ENCODE measurements at regions not wholly inside any gene's neighbourhood (a gene's known extent, or its start where the extent isn't known, plus 50 kb on each side); places are given as distances from the start of the nearest gene placed in this dataset.

DNA sequence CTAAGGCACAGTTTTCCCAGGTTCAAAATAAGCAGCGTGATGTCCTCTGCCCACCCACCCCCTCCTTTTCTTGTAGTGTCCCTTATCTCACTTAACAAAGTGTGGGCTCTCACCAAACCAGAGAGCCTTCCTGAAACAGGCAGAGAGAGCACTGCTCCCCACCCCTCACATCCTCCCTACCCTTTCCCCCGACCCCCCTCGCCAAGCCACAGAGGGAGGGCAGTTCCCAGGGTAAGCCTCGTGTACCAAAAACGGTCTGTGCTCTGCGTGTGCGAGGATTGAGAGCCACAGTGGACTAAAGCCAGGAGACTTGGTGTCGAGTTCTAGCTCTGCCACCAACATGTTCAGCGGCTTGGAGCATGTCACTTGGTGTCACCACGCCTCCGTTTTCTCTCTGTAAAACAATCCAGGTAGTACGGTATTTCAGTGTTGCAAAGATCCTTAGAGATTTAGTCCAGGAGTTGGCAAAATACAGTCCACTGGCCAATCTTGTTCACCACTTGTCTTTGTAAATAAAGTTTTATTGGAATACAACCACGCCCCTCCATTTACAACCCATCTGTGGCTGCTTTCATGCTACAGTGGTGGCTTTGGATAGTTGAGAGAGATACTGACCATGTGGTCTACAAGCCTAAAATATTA, 249.9 kb downstream of the OPA1 start:
- TF ChIP-seq ZNF596 (tag by site-specific recombination; IDR thresholded peaks at IDR 0.05) = no peak
- no peak for TF ChIP-seq ZNF433 (tag by site-specific recombination; IDR thresholded peaks at IDR 0.05; ENCODE audit: low read depth)
- TF ChIP-seq ZNF623 (tag by site-specific recombination; IDR thresholded peaks at IDR 0.05) = no peak
- TF ChIP-seq, protein P1, sequence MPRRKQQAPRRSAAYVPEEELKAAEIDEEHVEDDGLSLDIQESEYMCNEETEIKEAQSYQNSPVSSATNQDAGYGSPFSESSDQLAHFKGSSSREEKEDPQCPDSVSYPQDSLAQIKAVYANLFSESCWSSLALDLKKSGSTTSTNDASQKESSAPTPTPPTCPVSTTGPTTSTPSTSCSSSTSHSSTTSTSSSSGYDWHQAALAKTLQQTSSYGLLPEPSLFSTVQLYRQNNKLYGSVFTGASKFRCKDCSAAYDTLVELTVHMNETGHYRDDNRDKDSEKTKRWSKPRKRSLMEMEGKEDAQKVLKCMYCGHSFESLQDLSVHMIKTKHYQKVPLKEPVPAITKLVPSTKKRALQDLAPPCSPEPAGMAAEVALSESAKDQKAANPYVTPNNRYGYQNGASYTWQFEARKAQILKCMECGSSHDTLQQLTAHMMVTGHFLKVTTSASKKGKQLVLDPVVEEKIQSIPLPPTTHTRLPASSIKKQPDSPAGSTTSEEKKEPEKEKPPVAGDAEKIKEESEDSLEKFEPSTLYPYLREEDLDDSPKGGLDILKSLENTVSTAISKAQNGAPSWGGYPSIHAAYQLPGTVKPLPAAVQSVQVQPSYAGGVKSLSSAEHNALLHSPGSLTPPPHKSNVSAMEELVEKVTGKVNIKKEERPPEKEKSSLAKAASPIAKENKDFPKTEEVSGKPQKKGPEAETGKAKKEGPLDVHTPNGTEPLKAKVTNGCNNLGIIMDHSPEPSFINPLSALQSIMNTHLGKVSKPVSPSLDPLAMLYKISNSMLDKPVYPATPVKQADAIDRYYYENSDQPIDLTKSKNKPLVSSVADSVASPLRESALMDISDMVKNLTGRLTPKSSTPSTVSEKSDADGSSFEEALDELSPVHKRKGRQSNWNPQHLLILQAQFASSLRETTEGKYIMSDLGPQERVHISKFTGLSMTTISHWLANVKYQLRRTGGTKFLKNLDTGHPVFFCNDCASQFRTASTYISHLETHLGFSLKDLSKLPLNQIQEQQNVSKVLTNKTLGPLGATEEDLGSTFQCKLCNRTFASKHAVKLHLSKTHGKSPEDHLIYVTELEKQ (tag by site-specific recombination; IDR thresholded peaks at IDR 0.05; ENCODE audit: borderline replicate concordance) = no peak
- no peak for TF ChIP-seq ZFP3 (tag by site-specific recombination; IDR thresholded peaks at IDR 0.05; ENCODE audit: low read depth)
- no peak for TF ChIP-seq ZNF654 (tag by site-specific recombination; IDR thresholded peaks at IDR 0.05; ENCODE audit: low read depth)
- TF ChIP-seq, protein P2, sequence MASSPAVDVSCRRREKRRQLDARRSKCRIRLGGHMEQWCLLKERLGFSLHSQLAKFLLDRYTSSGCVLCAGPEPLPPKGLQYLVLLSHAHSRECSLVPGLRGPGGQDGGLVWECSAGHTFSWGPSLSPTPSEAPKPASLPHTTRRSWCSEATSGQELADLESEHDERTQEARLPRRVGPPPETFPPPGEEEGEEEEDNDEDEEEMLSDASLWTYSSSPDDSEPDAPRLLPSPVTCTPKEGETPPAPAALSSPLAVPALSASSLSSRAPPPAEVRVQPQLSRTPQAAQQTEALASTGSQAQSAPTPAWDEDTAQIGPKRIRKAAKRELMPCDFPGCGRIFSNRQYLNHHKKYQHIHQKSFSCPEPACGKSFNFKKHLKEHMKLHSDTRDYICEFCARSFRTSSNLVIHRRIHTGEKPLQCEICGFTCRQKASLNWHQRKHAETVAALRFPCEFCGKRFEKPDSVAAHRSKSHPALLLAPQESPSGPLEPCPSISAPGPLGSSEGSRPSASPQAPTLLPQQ (tag by site-specific recombination; IDR thresholded peaks at IDR 0.05) = no peak
- no peak for TF ChIP-seq SALL2 (tag by site-specific recombination; IDR thresholded peaks at IDR 0.05; ENCODE audit: borderline replicate concordance)
- TF ChIP-seq, protein P3, sequence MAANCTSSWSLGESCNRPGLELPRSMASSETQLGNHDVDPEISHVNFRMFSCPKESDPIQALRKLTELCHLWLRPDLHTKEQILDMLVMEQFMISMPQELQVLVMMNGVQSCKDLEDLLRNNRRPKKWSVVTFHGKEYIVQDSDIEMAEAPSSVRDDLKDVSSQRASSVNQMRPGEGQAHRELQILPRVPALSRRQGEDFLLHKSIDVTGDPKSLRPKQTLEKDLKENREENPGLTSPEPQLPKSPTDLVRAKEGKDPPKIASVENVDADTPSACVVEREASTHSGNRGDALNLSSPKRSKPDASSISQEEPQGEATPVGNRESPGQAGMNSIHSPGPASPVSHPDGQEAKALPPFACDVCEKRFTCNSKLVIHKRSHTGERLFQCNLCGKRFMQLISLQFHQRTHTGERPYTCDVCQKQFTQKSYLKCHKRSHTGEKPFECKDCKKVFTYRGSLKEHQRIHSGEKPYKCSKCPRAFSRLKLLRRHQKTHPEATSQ (tag by site-specific recombination; IDR thresholded peaks at IDR 0.05) = no peak
- no peak for TF ChIP-seq ZNF114 (tag by site-specific recombination; IDR thresholded peaks at IDR 0.05)

Data from HEK293 (cell line).